Lower leg skin (tissue), 4 donors: ENCODE measurements at regions not wholly inside any gene's neighbourhood (a gene's known extent, or its start where the extent isn't known, plus 50 kb on each side); places are given as distances from the start of the nearest gene placed in this dataset.

Experiments
- DNase-seq, 2 donors: peaks; one replicate each; pipeline ENCODE4 v3.0.0-alpha.2; 2019; ENCODE audit warnings: low spot score in 2 of 2
- H3K4me3 ChIP-seq: fragments of 200-600 bp; sonication (generic); 2 replicates; pipeline ENCODE4 v1.5.1; 2017; ENCODE audit warnings: mild to moderate bottlenecking, low read depth; ENCODE audit not compliant: poor library complexity, severe bottlenecking
- POLR2A ChIP-seq, 2 donors: fragments of 450-650 bp; IDR thresholded peaks; one replicate each; pipeline ENCODE4 v1.6.1; 2016 to 2017; ENCODE audit warnings: antibody characterized with exemption in 2 of 2, mild to moderate bottlenecking in 1 of 2, moderate library complexity in 1 of 2
- WGBS, 2 donors: methylation state at CpG; one replicate each; pipeline ENCODE4 v1.1.5; 2018; 5-methylcytosine and 5-hydroxymethylcytosine counted together
- intact Hi-C: fragments of 100-400 bp; cut with DNase I; formaldehyde crosslinking; loops from one replicate; pipeline ENCODE4 v1.15.0; 2023; ENCODE audit warnings: low total_unique reads
- TF ChIP-seq, protein P1 (sequence below), 3 donors: fragments of 450-650 bp; IDR thresholded peaks; one replicate each; pipeline ENCODE4 v1.5.1; 2016; ENCODE audit warnings: antibody characterized with exemption in 3 of 3, mild to moderate bottlenecking in 3 of 3, moderate library complexity in 2 of 3

DNA sequence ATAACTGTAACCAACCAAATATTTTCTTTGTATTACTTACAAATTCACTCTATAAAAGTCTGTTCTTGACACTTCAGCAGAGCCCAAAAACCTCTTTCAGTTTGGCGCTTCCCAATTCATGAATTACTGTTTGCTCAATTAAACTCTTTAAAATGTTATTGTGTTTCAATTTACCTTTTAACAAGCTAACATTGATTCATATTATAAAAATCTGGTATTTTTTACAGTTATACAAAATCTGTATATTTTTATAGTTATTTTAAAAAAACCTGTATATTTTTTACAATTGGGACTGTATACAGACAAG lies 75.3 kb upstream of the E2F3 start:
- no peak overlapping the region for H3K4me3 ChIP-seq
- intact Hi-C loops, result no loop called here
- 86 to 91% methylated on average over 1 of the region's 1 CpG for WGBS, 2 donors
- DNase-seq, result no peak
- TF ChIP-seq POLR2A (IDR thresholded peaks at IDR 0.05), result no peak

GRCh38 chr6:20327141-20327540 lies 74.5 kb upstream of the E2F3 start:
- no peak overlapping the region for H3K4me3 ChIP-seq
- WGBS, 2 donors, result 94% methylated on average over 7 of the region's 7 CpGs
- no peak for DNase-seq
- intact Hi-C loops, result no loop called here
- TF ChIP-seq, protein P1, sequence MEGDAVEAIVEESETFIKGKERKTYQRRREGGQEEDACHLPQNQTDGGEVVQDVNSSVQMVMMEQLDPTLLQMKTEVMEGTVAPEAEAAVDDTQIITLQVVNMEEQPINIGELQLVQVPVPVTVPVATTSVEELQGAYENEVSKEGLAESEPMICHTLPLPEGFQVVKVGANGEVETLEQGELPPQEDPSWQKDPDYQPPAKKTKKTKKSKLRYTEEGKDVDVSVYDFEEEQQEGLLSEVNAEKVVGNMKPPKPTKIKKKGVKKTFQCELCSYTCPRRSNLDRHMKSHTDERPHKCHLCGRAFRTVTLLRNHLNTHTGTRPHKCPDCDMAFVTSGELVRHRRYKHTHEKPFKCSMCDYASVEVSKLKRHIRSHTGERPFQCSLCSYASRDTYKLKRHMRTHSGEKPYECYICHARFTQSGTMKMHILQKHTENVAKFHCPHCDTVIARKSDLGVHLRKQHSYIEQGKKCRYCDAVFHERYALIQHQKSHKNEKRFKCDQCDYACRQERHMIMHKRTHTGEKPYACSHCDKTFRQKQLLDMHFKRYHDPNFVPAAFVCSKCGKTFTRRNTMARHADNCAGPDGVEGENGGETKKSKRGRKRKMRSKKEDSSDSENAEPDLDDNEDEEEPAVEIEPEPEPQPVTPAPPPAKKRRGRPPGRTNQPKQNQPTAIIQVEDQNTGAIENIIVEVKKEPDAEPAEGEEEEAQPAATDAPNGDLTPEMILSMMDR (IDR thresholded peaks at IDR 0.05), result no peak

GRCh38 chr6:20328266-20328923 lies 73.3 kb upstream of the E2F3 start:
- DNase-seq, result no peak
- H3K4me3 ChIP-seq, result no peak overlapping the region
- 83 to 87% methylated on average over 5 of the region's 5 CpGs for WGBS, 2 donors

DNA sequence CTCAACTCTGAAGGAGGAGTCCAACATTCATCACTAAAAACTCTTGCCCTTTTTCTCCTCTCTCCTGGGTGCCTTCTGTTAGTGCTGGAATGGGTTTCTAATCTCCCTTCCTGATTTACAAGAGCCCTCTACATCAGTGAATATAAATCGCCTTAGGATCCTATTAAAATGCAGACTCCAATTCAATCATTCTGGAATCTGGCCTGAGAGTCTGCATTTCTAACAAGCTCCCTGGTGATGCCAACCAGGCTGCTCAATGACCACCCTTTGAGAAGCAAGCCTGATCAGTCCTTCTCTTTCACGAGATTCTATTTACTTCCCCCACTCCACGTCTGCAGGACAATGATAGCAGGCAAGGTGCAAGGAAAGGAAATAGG lies 72.8 kb upstream of the E2F3 start:
- DNase-seq, result no peak
- TF ChIP-seq, protein P1 (IDR thresholded peaks at IDR 0.05), result no peak
- no peak for TF ChIP-seq POLR2A (IDR thresholded peaks at IDR 0.05)
- intact Hi-C loops, result no loop called here
- H3K4me3 ChIP-seq, result no peak overlapping the region
- 69 to 70% methylated on average over 3 of the region's 3 CpGs for WGBS, 2 donors

More at GRCh38 chr6:20328266-20328923, 73.3 kb upstream of the E2F3 start:
- TF ChIP-seq, protein P1 (IDR thresholded peaks at IDR 0.05), result no peak
- TF ChIP-seq POLR2A (IDR thresholded peaks at IDR 0.05), result no peak
- intact Hi-C loops, result no loop called here

DNA sequence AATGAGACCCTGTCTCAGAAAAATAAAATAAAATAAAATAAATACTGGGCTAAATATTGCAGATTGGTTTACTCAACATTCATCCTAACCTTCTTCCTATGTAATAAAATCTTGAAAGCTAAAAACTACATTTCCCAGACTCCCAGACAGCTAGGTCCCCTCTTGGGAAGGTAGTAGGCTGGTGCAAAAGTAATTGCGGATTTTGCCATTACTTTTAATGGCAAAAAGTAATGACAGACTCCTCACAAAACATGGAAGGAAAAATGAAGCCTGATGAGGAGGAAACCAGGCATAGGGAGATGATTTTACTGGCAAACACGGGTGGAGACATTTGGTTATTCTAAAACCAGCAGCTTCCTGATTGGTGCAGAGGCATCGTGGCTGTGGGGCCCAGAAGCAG lies 70.6 kb upstream of the E2F3 start:
- H3K4me3 ChIP-seq, result no peak overlapping the region
- no peak for TF ChIP-seq POLR2A (IDR thresholded peaks at IDR 0.05)
- TF ChIP-seq, protein P1 (IDR thresholded peaks at IDR 0.05), result no peak
- 40 to 47% methylated on average over 3 of the region's 3 CpGs for WGBS, 2 donors
- intact Hi-C loops, result no loop called here
- DNase-seq, result no peak

DNA sequence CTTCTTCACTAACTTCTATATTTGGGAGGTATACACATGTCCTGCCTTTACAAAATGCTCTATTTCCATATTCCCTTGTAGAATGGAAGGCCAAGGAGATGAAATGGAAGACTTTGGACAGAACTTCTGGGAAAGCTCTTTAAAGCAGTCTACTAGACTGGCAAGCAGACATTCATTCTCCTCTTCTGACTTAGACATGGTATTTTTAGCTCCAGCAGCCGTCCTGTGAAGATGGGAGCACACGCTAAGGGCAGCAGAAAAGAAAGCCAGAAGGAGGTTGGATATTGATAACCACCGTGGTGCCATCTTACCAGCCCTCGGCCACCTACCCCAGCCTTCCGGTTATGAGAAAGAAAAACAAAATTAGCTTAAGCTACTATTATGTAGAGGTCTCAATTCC lies 70.1 kb upstream of the E2F3 start:
- intact Hi-C loops, result no loop called here
- no peak for TF ChIP-seq POLR2A (IDR thresholded peaks at IDR 0.05)
- TF ChIP-seq, protein P1 (IDR thresholded peaks at IDR 0.05), result no peak
- WGBS, 2 donors, result 82 to 84% methylated on average over 5 of the region's 5 CpGs
- no peak for DNase-seq
- H3K4me3 ChIP-seq, result no peak overlapping the region
